Upper lobe of right lung (tissue), 1 donor: ENCODE measurements at regions not wholly inside any gene's neighbourhood (a gene's known extent, or its start where the extent isn't known, plus 50 kb on each side); places are given as distances from the start of the nearest gene placed in this dataset.

Experiments used
- ATAC-seq: fragments of 200-7000 bp; cut with Tn5 transposase; one replicate; pipeline ENCODE4 v1.9.1; 2020; ENCODE audit warnings: mild to moderate bottlenecking, moderate library complexity
- DNase-seq: peaks from one replicate; pipeline ENCODE4 v3.0.0-alpha.2; 2020
- H3K27ac ChIP-seq: fragments of 200-600 bp; one replicate; pipeline ENCODE4 v1.8.0; 2022
- H3K27me3 ChIP-seq: fragments of 200-600 bp; one replicate; pipeline ENCODE4 v1.8.0; 2022; ENCODE audit warnings: mild to moderate bottlenecking
- H3K36me3 ChIP-seq: fragments of 200-600 bp; one replicate; pipeline ENCODE4 v1.8.0; 2022
- H3K4me1 ChIP-seq: fragments of 200-600 bp; one replicate; pipeline ENCODE4 v1.8.0; 2022
- H3K4me3 ChIP-seq: fragments of 200-600 bp; one replicate; pipeline ENCODE4 v1.8.0; 2022; ENCODE audit warnings: mild to moderate bottlenecking
- H3K9me3 ChIP-seq: fragments of 200-600 bp; one replicate; pipeline ENCODE4 v1.8.0; 2022
- CTCF ChIP-seq: fragments of 200-600 bp; IDR thresholded peaks from one replicate; pipeline ENCODE4 v1.8.0; 2022; ENCODE audit warnings: antibody characterized with exemption
- intact Hi-C: fragments of 100-400 bp; cut with DNase I; formaldehyde crosslinking; loops from one replicate; pipeline ENCODE4 v1.11.0; 2022
- donor health status: DM: no; HTN: yes; CAD: no; lungs with severe emphysema.

- no peaks in the 10 kb centered on the region for H3K27me3 ChIP-seq
- H3K4me3 ChIP-seq, result no peak overlapping the region
- TF ChIP-seq CTCF, result no peak
- ATAC-seq, result no peak
- intact Hi-C loops, result no loop called here
- no peaks in the 10 kb centered on the region for H3K9me3 ChIP-seq
- no peaks in the 10 kb centered on the region for H3K36me3 ChIP-seq
- DNase-seq, result no peak
- H3K27ac ChIP-seq, result no peak overlapping the region
- H3K4me1 ChIP-seq, result no peaks in the 10 kb centered on the region
These were observed 165.7 kb upstream of the MAMLD1 start for GRCh38 chrX:150197388-150197787.

GRCh38 chrX:150198776-150199175 is 164.3 kb upstream of the MAMLD1 start:
- H3K4me3 ChIP-seq, result no peak overlapping the region
- no peaks in the 10 kb centered on the region for H3K36me3 ChIP-seq
- no peaks in the 10 kb centered on the region for H3K27me3 ChIP-seq
- DNase-seq (no peak), ATAC-seq (no peak)
- H3K9me3 ChIP-seq, result no peaks in the 10 kb centered on the region
- no peak for TF ChIP-seq CTCF
- no peaks in the 10 kb centered on the region for H3K4me1 ChIP-seq
- intact Hi-C loops, result no loop called here
- H3K27ac ChIP-seq, result no peak overlapping the region

GRCh38 chrX:150199181-150199580 is 163.9 kb upstream of the MAMLD1 start:
- Histone ChIP-seq H3K9me3 (no peaks in the 10 kb centered on the region), H3K27ac (no peak overlapping the region), H3K4me1 (no peaks in the 10 kb centered on the region), H3K36me3 (no peaks in the 10 kb centered on the region), H3K4me3 (no peak overlapping the region), H3K27me3 (no peaks in the 10 kb centered on the region)
- TF ChIP-seq CTCF, result no peak
- intact Hi-C loops, result no loop called here
- no peak for DNase-seq
- no peak for ATAC-seq

- Histone ChIP-seq H3K27me3 (no peaks in the 10 kb centered on the region), H3K4me3 (no peak overlapping the region), H3K36me3 (no peaks in the 10 kb centered on the region), H3K9me3 (no peaks in the 10 kb centered on the region), H3K27ac (no peak overlapping the region), H3K4me1 (no peaks in the 10 kb centered on the region)
- DNase-seq (no peak), ATAC-seq (no peak)
- intact Hi-C loops, result no loop called here
- TF ChIP-seq CTCF, result no peak
These were observed 163.3 kb upstream of the MAMLD1 start for GRCh38 chrX:150199803-150200202.

GRCh38 chrX:150200361-150200760 is 162.8 kb upstream of the MAMLD1 start:
- no peak for DNase-seq
- intact Hi-C loops, result no loop called here
- Histone ChIP-seq H3K9me3 (no peaks in the 10 kb centered on the region), H3K27me3 (no peaks in the 10 kb centered on the region), H3K4me3 (no peak overlapping the region), H3K27ac (no peak overlapping the region), H3K4me1 (no peaks in the 10 kb centered on the region), H3K36me3 (no peaks in the 10 kb centered on the region)
- no peak for ATAC-seq
- TF ChIP-seq CTCF, result no peak

GRCh38 chrX:150200820-150201287 is 162.3 kb upstream of the MAMLD1 start:
- Histone ChIP-seq H3K4me1 (no peaks in the 10 kb centered on the region), H3K27ac (no peak overlapping the region), H3K9me3 (no peaks in the 10 kb centered on the region), H3K36me3 (no peaks in the 10 kb centered on the region), H3K27me3 (no peaks in the 10 kb centered on the region), H3K4me3 (no peak overlapping the region)
- DNase-seq (no peak), ATAC-seq (peak; percentile 82)
- TF ChIP-seq CTCF, result no peak
- intact Hi-C loops, result no loop called here
